Mesenchymal stem cell (in vitro differentiated cells and primary cell): ENCODE measurements at regions not wholly inside any gene's neighbourhood (a gene's known extent, or its start where the extent isn't known, plus 50 kb on each side); places are given as distances from the start of the nearest gene placed in this dataset.
"Not testable (repeated sequence)": the region's sequence is repeated elsewhere in the genome, so short reads cannot be mapped to it uniquely, and the experiment has no call there.

Experiments
- DNase-seq: peaks from one replicate; pipeline ENCODE4 v3.0.0-alpha.2; 2013
- H2AFZ ChIP-seq: one replicate; pipeline ENCODE4 v1.6.1; 2013; ENCODE audit warnings: low read depth, mild to moderate bottlenecking, control low read depth, inconsistent platforms, low read length, moderate library complexity
- H2AK5ac ChIP-seq: 2 replicates; pipeline ENCODE4 v1.6.1; 2013; ENCODE audit warnings: low read length, moderate library complexity, mild to moderate bottlenecking, inconsistent platforms; ENCODE audit not compliant: severe bottlenecking
- H2BK120ac ChIP-seq: one replicate; pipeline ENCODE4 v1.6.1; 2013; ENCODE audit warnings: low read depth, mild to moderate bottlenecking, inconsistent platforms, low read length, moderate library complexity
- H2BK12ac ChIP-seq, 2 experiments: one replicate each; pipeline ENCODE4 v1.6.1; 2013; ENCODE audit warnings: inconsistent platforms in 2 of 2, low read length in 2 of 2, mild to moderate bottlenecking in 2 of 2, moderate library complexity in 2 of 2, control low read depth in 1 of 2
- H2BK15ac ChIP-seq: one replicate; pipeline ENCODE4 v1.6.1; 2013; ENCODE audit warnings: mild to moderate bottlenecking, low read depth, inconsistent platforms; ENCODE audit not compliant: poor library complexity, severe bottlenecking
- H2BK5ac ChIP-seq: 2 replicates; pipeline ENCODE4 v1.6.1; 2013; ENCODE audit warnings: low read depth, mild to moderate bottlenecking, low read length, control low read depth, inconsistent platforms; ENCODE audit not compliant: poor library complexity, severe bottlenecking
- H3K14ac ChIP-seq, 2 experiments: one replicate each; pipeline ENCODE4 v1.6.1; 2013; ENCODE audit warnings: inconsistent platforms in 2 of 2, low read length in 2 of 2, control low read depth in 1 of 2, mild to moderate bottlenecking in 1 of 2, moderate library complexity in 1 of 2
- H3K18ac ChIP-seq, 2 experiments: one replicate each; pipeline ENCODE4 v1.6.1; 2013; ENCODE audit warnings: inconsistent platforms in 2 of 2, low read length in 2 of 2, control low read depth in 1 of 2, low read depth in 1 of 2, mild to moderate bottlenecking in 1 of 2
- H3K23ac ChIP-seq, 2 experiments: one replicate each; pipeline ENCODE4 v1.6.1; 2013; ENCODE audit warnings: inconsistent platforms in 2 of 2, low read length in 2 of 2, mild to moderate bottlenecking in 2 of 2, moderate library complexity in 2 of 2, control low read depth in 1 of 2
- H3K27ac ChIP-seq: 2 replicates; pipeline ENCODE4 v1.5.1; 2013; ENCODE audit warnings: mild to moderate bottlenecking, moderate library complexity, low read length, control low read depth, inconsistent platforms; ENCODE audit not compliant: poor library complexity, severe bottlenecking
- H3K27me3 ChIP-seq, 2 experiments: 2 replicates each; pipeline versions ENCODE4 v1.6.1 to v1.7.0; 2013; ENCODE audit warnings: low read length in 2 of 2, mild to moderate bottlenecking in 2 of 2, moderate library complexity in 2 of 2, control low read depth in 1 of 2, inconsistent platforms in 1 of 2; ENCODE audit not compliant: control insufficient read depth in 1 of 2, insufficient read depth in 1 of 2
- H3K36me3 ChIP-seq, 2 experiments: 2 replicates each; pipeline versions ENCODE4 v1.6.1 to v1.7.0; 2013; ENCODE audit warnings: low read length in 2 of 2, control low read depth in 1 of 2, inconsistent platforms in 1 of 2, low read depth in 1 of 2, mild to moderate bottlenecking in 1 of 2; ENCODE audit not compliant: insufficient read depth in 2 of 2, control insufficient read depth in 1 of 2
- H3K4ac ChIP-seq, 2 experiments: one replicate each; pipeline ENCODE4 v1.6.1; 2013; ENCODE audit warnings: inconsistent platforms in 2 of 2, low read length in 2 of 2, mild to moderate bottlenecking in 2 of 2, moderate library complexity in 2 of 2, control low read depth in 1 of 2, low read depth in 1 of 2
- H3K4me1 ChIP-seq: 2 replicates; pipeline ENCODE4 v1.6.1; 2013; ENCODE audit warnings: low read depth, low read length, control low read depth; ENCODE audit not compliant: control insufficient read depth, insufficient read depth
- H3K4me2 ChIP-seq: 2 replicates; pipeline ENCODE4 v1.6.1; 2013; ENCODE audit warnings: low read length, mild to moderate bottlenecking, inconsistent platforms; ENCODE audit not compliant: poor library complexity, severe bottlenecking
- H3K4me3 ChIP-seq, 2 experiments: 2 replicates each; pipeline versions ENCODE4 v1.5.1 to v1.7.0; 2013; ENCODE audit warnings: low read length in 2 of 2, mild to moderate bottlenecking in 2 of 2, control low read depth in 1 of 2, low read depth in 1 of 2; ENCODE audit not compliant: insufficient read depth in 1 of 2
- H3K79me1 ChIP-seq: replicated peaks from 2 replicates; pipeline ENCODE4 v1.6.1; 2013; ENCODE audit warnings: mild to moderate bottlenecking, control low read depth, low read length, inconsistent platforms; ENCODE audit not compliant: poor library complexity, severe bottlenecking
- H3K9ac ChIP-seq: 2 replicates; pipeline ENCODE4 v1.7.0; 2013; ENCODE audit warnings: mild to moderate bottlenecking, low read length, moderate library complexity
- H3K9me3 ChIP-seq: 2 replicates; pipeline ENCODE4 v1.7.0; 2013; ENCODE audit warnings: mild to moderate bottlenecking, low read length; ENCODE audit not compliant: control insufficient read depth
- H4K8ac ChIP-seq: one replicate; pipeline ENCODE4 v1.6.1; 2013; ENCODE audit warnings: inconsistent platforms, mild to moderate bottlenecking, low read length, moderate library complexity
- H4K91ac ChIP-seq: one replicate; pipeline ENCODE4 v1.6.1; 2013; ENCODE audit warnings: mild to moderate bottlenecking, low read length, inconsistent platforms
- WGBS: methylation state at CpG from one replicate; pipeline ENCODE4 v1.1.7; 2013; ENCODE audit warnings: mixed read lengths; 5-methylcytosine and 5-hydroxymethylcytosine counted together

GRCh38 chr5:1598950-1599737 lies 75.4 kb upstream of the LPCAT1 start:
- not testable (repeated sequence) for H2AK5ac ChIP-seq, H2AFZ ChIP-seq, H3K18ac ChIP-seq, H2BK15ac ChIP-seq, H3K4me2 ChIP-seq, H3K36me3 ChIP-seq, H2BK12ac ChIP-seq, H4K91ac ChIP-seq, H2BK120ac ChIP-seq, H3K23ac ChIP-seq, H2BK5ac ChIP-seq, H3K14ac ChIP-seq, H3K27ac ChIP-seq, H3K4me1 ChIP-seq, H3K9me3 ChIP-seq, H4K8ac ChIP-seq, H3K4ac ChIP-seq, H3K4me3 ChIP-seq, H3K79me1 ChIP-seq
- Histone ChIP-seq H3K27me3 (peaks cover 0 to 17% of the 10 kb centered on the region in 2 experiments), H3K9ac (peak overlapping the region; percentile 51)
- 78% methylated on average over 5 of the region's 5 CpGs for WGBS
- peak; percentile 49 for DNase-seq

GRCh38 chr5:1597093-1597473 lies 73.3 kb upstream of the LPCAT1 start:
- WGBS = 53% methylated on average over 2 of the region's 3 CpGs
- H2BK12ac ChIP-seq, H3K4ac ChIP-seq, H2BK120ac ChIP-seq, H2AFZ ChIP-seq, H3K27me3 ChIP-seq, H4K8ac ChIP-seq, H3K27ac ChIP-seq, H2BK5ac ChIP-seq, H3K9me3 ChIP-seq, H3K4me2 ChIP-seq, H4K91ac ChIP-seq, H2BK15ac ChIP-seq, H3K36me3 ChIP-seq, H3K18ac ChIP-seq, H2AK5ac ChIP-seq, H3K14ac ChIP-seq, H3K79me1 ChIP-seq, H3K23ac ChIP-seq: not testable (repeated sequence)
- Histone ChIP-seq H3K9ac (peak overlapping the region; percentile 68), H3K4me3 (peak overlapping the region in 1 of 2 experiments; percentile 72), H3K4me1 (peaks cover 13% of the 10 kb centered on the region)
- DNase-seq = peak; percentile 33

GRCh38 chr5:1596462-1597092 lies 72.8 kb upstream of the LPCAT1 start:
- H4K8ac ChIP-seq, H3K36me3 ChIP-seq, H3K4me2 ChIP-seq, H3K14ac ChIP-seq, H3K9me3 ChIP-seq, H2BK15ac ChIP-seq, H3K18ac ChIP-seq, H3K27ac ChIP-seq, H2BK12ac ChIP-seq, H2BK5ac ChIP-seq, H3K79me1 ChIP-seq, H2AFZ ChIP-seq, H3K27me3 ChIP-seq, H2AK5ac ChIP-seq, H3K4ac ChIP-seq, H3K4me3 ChIP-seq, DNase-seq, H4K91ac ChIP-seq, H3K23ac ChIP-seq, H2BK120ac ChIP-seq, H3K9ac ChIP-seq: not testable (repeated sequence)
- no CpG with 5 or more reads among the region's 8 CpGs for WGBS
- H3K4me1 ChIP-seq = peaks cover 13% of the 10 kb centered on the region

- 19% methylated on average over 78 of the region's 78 CpGs for WGBS
- H3K9me3 ChIP-seq = no peaks in the 10 kb centered on the region
Observed at GRCh38 chr5:1594357-1595106, 70.8 kb upstream of the LPCAT1 start.

More at GRCh38 chr5:1594357-1595106, 70.8 kb upstream of the LPCAT1 start:
- Histone ChIP-seq H2BK15ac (peak overlapping the region; percentile 2), H3K79me1 (no peaks in the 10 kb centered on the region), H3K4me1 (peaks cover 12% of the 10 kb centered on the region), H2BK120ac (no peak overlapping the region), H3K9ac (peak overlapping the region; percentile 80), H2AFZ (peak overlapping the region; percentile 47), H3K18ac (peak overlapping the region; percentile 29 to 73), H3K27ac (no peak overlapping the region), H2BK5ac (no peak overlapping the region), H3K4ac (no peak overlapping the region), H3K4me2 (peak overlapping the region; percentile 80), H3K36me3 (peaks cover 0 to 4% of the 10 kb centered on the region in 2 experiments), H3K4me3 (peak overlapping the region; percentile 63 to 79), H4K91ac (no peak overlapping the region), H3K23ac (no peak overlapping the region), H2BK12ac (peak overlapping the region in 1 of 2 experiments; percentile 4), H3K27me3 (no peaks in the 10 kb centered on the region), H2AK5ac (no peak overlapping the region), H4K8ac (peak overlapping the region; percentile 60), H3K14ac (no peak overlapping the region)
- peak; percentile 40 for DNase-seq
